ENCODE measurements at regions not wholly inside any gene's neighbourhood (a gene's known extent, or its start where the extent isn't known, plus 50 kb on each side); places are given as distances from the start of the nearest gene placed in this dataset.

GRCh38 chr5:167673942-167674341 lies 617.5 kb upstream of the WWC1 start:
- DNase-seq (ENCODE audit: low read depth) = no peak

GRCh38 chr5:167678481-167678880 lies 613.0 kb upstream of the WWC1 start:
- peak; percentile 47 for DNase-seq (ENCODE audit: low read depth)

GRCh38 chr5:167684251-167684650 lies 607.2 kb upstream of the WWC1 start:
- DNase-seq (ENCODE audit: low read depth) = peak; percentile 30

GRCh38 chr5:167688341-167689130 lies 602.9 kb upstream of the WWC1 start:
- no peak for DNase-seq (ENCODE audit: low read depth)

GRCh38 chr5:167694325-167695147 lies 596.9 kb upstream of the WWC1 start:
- no peak for DNase-seq (ENCODE audit: low read depth)

GRCh38 chr5:167696558-167697314 lies 594.7 kb upstream of the WWC1 start:
- peak; percentile 32 for DNase-seq (ENCODE audit: low read depth)

- DNase-seq (ENCODE audit: low read depth) = peak; percentile 94
These were observed 592.0 kb upstream of the WWC1 start for GRCh38 chr5:167699432-167699831.

GRCh38 chr5:167701051-167701450 lies 590.4 kb upstream of the WWC1 start:
- DNase-seq (ENCODE audit: low read depth) = no peak

GRCh38 chr5:167702014-167702413 lies 589.4 kb upstream of the WWC1 start:
- DNase-seq (ENCODE audit: low read depth) = no peak

- DNase-seq (ENCODE audit: low read depth) = peak; percentile 48
These were observed 583.0 kb upstream of the WWC1 start for GRCh38 chr5:167708449-167708848.

- no peak for DNase-seq (ENCODE audit: low read depth)
These were observed 581.8 kb upstream of the WWC1 start for GRCh38 chr5:167709625-167710024.

- DNase-seq (ENCODE audit: low read depth) = peak; percentile 38
These were observed 580.9 kb upstream of the WWC1 start for GRCh38 chr5:167710444-167711073.

GRCh38 chr5:167712986-167713585 lies 578.4 kb upstream of the WWC1 start:
- no peak for DNase-seq (ENCODE audit: low read depth)

- DNase-seq (ENCODE audit: low read depth) = no peak
These were observed 577.5 kb upstream of the WWC1 start for GRCh38 chr5:167713896-167714295.

- no peak for DNase-seq (ENCODE audit: low read depth)
These were observed 575.2 kb upstream of the WWC1 start for GRCh38 chr5:167716126-167716775.

GRCh38 chr5:167720259-167720658 lies 571.2 kb upstream of the WWC1 start:
- no peak for DNase-seq (ENCODE audit: low read depth)

GRCh38 chr5:167720676-167721260 lies 570.7 kb upstream of the WWC1 start:
- no peak for DNase-seq (ENCODE audit: low read depth)

GRCh38 chr5:167721926-167722440 lies 569.5 kb upstream of the WWC1 start:
- peak; percentile 28 for DNase-seq (ENCODE audit: low read depth)

GRCh38 chr5:167723254-167723871 lies 568.1 kb upstream of the WWC1 start:
- peak; percentile 76 for DNase-seq (ENCODE audit: low read depth)

- no peak for DNase-seq (ENCODE audit: low read depth)
These were observed 566.2 kb upstream of the WWC1 start for GRCh38 chr5:167725264-167725663.

Data from RPMI7951 (cell line).